Epithelial cell of esophagus (primary cell): ENCODE measurements at regions not wholly inside any gene's neighbourhood (a gene's known extent, or its start where the extent isn't known, plus 50 kb on each side); places are given as distances from the start of the nearest gene placed in this dataset.
A peak's percentile ranks its signal among the peaks of the same experiment; 100 is the strongest.
"Not testable (repeated sequence)": the region's sequence is repeated elsewhere in the genome, so short reads cannot be mapped to it uniquely, and the experiment has no call there.

Source experiments
- DNase-seq: peaks from one replicate; pipeline ENCODE4 v3.0.0; 2010; ENCODE audit warnings: low read depth
- H3K4me3 ChIP-seq: 2 replicates; pipeline ENCODE4 v1.5.1; 2011; ENCODE audit warnings: mild to moderate bottlenecking, low read length, control low read depth
- CTCF ChIP-seq: IDR thresholded peaks from 2 replicates; pipeline ENCODE4 v1.5.1; 2011; ENCODE audit warnings: low read depth, mild to moderate bottlenecking, low read length, control low read depth, inconsistent platforms; ENCODE audit not compliant: insufficient read depth; ENCODE audit errors: missing control alignments

- no peak for TF ChIP-seq CTCF
- no peak overlapping the region for H3K4me3 ChIP-seq
- DNase-seq = peak; percentile 19
Measured at GRCh38 chr3:175951047-175951694, 1092.0 kb downstream of the NAALADL2 start.

- TF ChIP-seq CTCF = no peak
- no peak overlapping the region for H3K4me3 ChIP-seq
- DNase-seq = no peak
Measured at GRCh38 chr3:175948041-175948440, 1088.9 kb downstream of the NAALADL2 start.

- H3K4me3 ChIP-seq = no peak overlapping the region
- peak; percentile 42 for DNase-seq
- peak; percentile 56 for TF ChIP-seq CTCF
Measured at GRCh38 chr3:175941352-175941751, 1082.2 kb downstream of the NAALADL2 start.

GRCh38 chr3:175940881-175941280, 1081.7 kb downstream of the NAALADL2 start:
- no peak overlapping the region for H3K4me3 ChIP-seq
- DNase-seq = peak; percentile 33
- TF ChIP-seq CTCF = peak; percentile 38

GRCh38 chr3:175940243-175940642, 1081.1 kb downstream of the NAALADL2 start:
- peak; percentile 9 for DNase-seq
- H3K4me3 ChIP-seq = no peak overlapping the region
- no peak for TF ChIP-seq CTCF

GRCh38 chr3:175937367-175937766, 1078.2 kb downstream of the NAALADL2 start:
- not testable (repeated sequence) for DNase-seq, H3K4me3 ChIP-seq

GRCh38 chr3:175932586-175932985, 1073.5 kb downstream of the NAALADL2 start:
- TF ChIP-seq CTCF = no peak
- no peak overlapping the region for H3K4me3 ChIP-seq
- no peak for DNase-seq
